CD4-positive, CD25-positive, alpha-beta regulatory T cell (primary cell): ENCODE measurements at regions not wholly inside any gene's neighbourhood (a gene's known extent, or its start where the extent isn't known, plus 50 kb on each side); places are given as distances from the start of the nearest gene placed in this dataset.

ENCODE experiments used
- ATAC-seq, 2 donors: fragments of 150-1000 bp; cut with Tn5 transposase; one replicate each; pipeline ENCODE4 v1.10.0; 2021; ENCODE audit warnings: low read depth in 2 of 2, moderate number of reproducible peaks in 2 of 2, moderate library complexity in 1 of 2
- DNase-seq, 3 donors: peaks; one replicate each; pipeline versions ENCODE4 v3.0.0 to v3.0.0-alpha.2; 2012 to 2022; ENCODE audit warnings: mixed read lengths in 1 of 3
- H3K27ac ChIP-seq: one replicate; pipeline ENCODE4 v1.7.0; 2013; ENCODE audit warnings: mild to moderate bottlenecking, low read length; ENCODE audit not compliant: insufficient read depth, poor library complexity, severe bottlenecking
- H3K27me3 ChIP-seq: one replicate; pipeline ENCODE4 v1.7.0; 2013; ENCODE audit warnings: low read length; ENCODE audit not compliant: control insufficient read depth, insufficient read depth
- H3K36me3 ChIP-seq: one replicate; pipeline ENCODE4 v1.7.0; 2013; ENCODE audit warnings: mild to moderate bottlenecking, low read length, moderate library complexity; ENCODE audit not compliant: control insufficient read depth, insufficient read depth
- H3K4me1 ChIP-seq: 2 replicates; pipeline ENCODE4 v1.7.0; 2013; ENCODE audit warnings: mild to moderate bottlenecking, low read length; ENCODE audit not compliant: insufficient read depth, control insufficient read depth, poor library complexity, severe bottlenecking
- H3K4me3 ChIP-seq: one replicate; pipeline ENCODE4 v1.7.0; 2013; ENCODE audit warnings: low read depth, mild to moderate bottlenecking, low read length, moderate library complexity
- H3K9me3 ChIP-seq, 2 experiments: 1 replicate in 1 of 2; 2 replicates in 1 of 2; pipeline ENCODE4 v1.7.0; 2013; ENCODE audit warnings: low read length in 2 of 2, mild to moderate bottlenecking in 1 of 2, moderate library complexity in 1 of 2; ENCODE audit not compliant: control insufficient read depth in 2 of 2
- H3K27ac Mint-ChIP-seq, 3 donors: one replicate each; pipeline ENCODE4 v1.8.0; 2020 to 2022; ENCODE audit warnings: mild to moderate bottlenecking in 3 of 3, mixed read lengths in 3 of 3, moderate library complexity in 2 of 3
- H3K27me3 Mint-ChIP-seq: one replicate; pipeline ENCODE4 v1.8.0; 2022; ENCODE audit warnings: mild to moderate bottlenecking, mixed read lengths
- H3K36me3 Mint-ChIP-seq: one replicate; pipeline ENCODE4 v1.8.0; 2020; ENCODE audit warnings: mixed read lengths
- H3K4me1 Mint-ChIP-seq, 4 donors: one replicate each; pipeline ENCODE4 v1.8.0; 2020 to 2022; ENCODE audit warnings: mixed read lengths in 4 of 4, mild to moderate bottlenecking in 1 of 4
- H3K4me3 Mint-ChIP-seq, 4 donors: one replicate each; pipeline ENCODE4 v1.8.0; 2020 to 2022; ENCODE audit warnings: mild to moderate bottlenecking in 4 of 4, mixed read lengths in 4 of 4, moderate library complexity in 3 of 4
- H3K9me3 Mint-ChIP-seq, 7 donors: one replicate each; pipeline ENCODE4 v1.8.0; 2020 to 2022; ENCODE audit warnings: mixed read lengths in 7 of 7, mild to moderate bottlenecking in 3 of 7, moderate library complexity in 2 of 7

DNA sequence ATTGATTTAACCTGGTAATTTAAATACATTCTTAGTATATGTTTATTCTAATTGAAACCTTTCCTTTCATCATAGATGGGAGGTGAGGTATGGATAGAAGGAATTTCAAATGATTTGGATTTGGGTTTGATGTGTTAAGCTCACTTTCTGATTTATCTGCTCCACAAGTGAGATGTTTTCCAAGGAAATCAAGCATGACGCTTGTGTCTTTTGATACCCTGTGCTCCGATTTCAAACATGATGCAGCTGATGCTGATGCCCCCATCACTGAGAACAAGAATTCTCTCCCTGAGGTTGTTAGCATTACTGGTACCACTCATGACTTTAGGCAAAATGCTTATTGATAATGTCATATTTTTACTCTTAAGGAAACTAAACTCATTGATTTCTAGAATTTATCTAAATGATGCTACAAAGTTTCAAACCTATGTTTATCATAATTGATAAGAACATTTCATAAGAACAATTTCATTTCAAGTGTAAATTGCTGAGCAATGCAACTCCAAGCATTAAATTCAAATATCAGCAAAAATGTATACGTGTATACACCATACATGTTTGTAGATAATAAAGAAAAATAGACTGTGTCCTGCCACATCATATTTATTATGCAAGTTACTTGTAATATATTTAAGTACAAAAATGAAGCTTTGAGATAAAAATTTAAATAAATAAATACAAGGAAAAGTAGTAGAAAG is 75.5 kb upstream of the LRIG3 start:
- Histone ChIP-seq H3K9me3 (no peaks in the 10 kb centered on the region), H3K27me3 (no peaks in the 10 kb centered on the region), H3K27ac (no peak overlapping the region), H3K36me3 (no peaks in the 10 kb centered on the region), H3K4me1 (no peaks in the 10 kb centered on the region), H3K4me3 (no peak overlapping the region)
- H3K36me3 Mint-ChIP-seq = no peaks in the 10 kb centered on the region
- H3K27ac Mint-ChIP-seq = no peak overlapping the region
- DNase-seq (no peak), ATAC-seq (no peak)
- H3K4me3 Mint-ChIP-seq = no peak overlapping the region
- peaks cover 0 to 7% (median 2%) of the 10 kb centered on the region in 7 donors for H3K9me3 Mint-ChIP-seq
- no peaks in the 10 kb centered on the region for H3K27me3 Mint-ChIP-seq
- no peaks in the 10 kb centered on the region for H3K4me1 Mint-ChIP-seq

DNA sequence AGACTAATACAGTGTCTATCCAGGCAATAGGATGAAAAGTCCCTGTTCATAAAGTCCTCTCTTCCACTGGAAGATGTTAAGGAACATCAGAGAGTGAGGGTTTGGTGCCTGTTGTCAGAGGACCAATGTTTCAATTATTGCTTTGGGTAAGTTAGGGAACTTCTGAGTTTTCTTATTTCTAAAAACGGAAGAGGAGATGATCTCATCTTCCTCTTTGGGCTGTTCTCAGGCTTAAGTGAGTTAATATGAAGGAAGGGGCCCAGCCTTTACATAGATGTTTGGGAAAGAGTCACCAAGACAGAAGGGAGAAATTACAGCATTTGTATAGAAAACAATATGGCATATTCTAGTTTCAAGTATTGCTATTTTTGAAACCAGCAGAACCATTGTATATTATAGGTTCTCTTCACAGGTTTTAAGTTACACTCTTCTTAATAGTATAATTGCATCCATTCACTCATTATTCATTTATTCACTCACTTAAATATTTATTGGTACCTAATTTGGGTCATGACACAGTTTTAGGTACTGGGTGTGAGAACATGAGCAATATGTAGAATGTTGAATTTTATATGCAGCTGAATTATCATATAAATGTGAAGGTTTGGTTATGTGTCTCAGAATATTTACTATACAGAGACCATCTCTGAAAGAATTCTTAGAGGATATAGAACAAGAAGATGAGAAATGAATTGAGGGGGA is 68.5 kb upstream of the LRIG3 start:
- H3K4me1 ChIP-seq = no peaks in the 10 kb centered on the region
- no peaks in the 10 kb centered on the region for H3K27me3 ChIP-seq
- Mint-ChIP-seq H3K4me3 (no peak overlapping the region), H3K4me1 (no peaks in the 10 kb centered on the region), H3K9me3 (peaks cover 0 to 13% (median 5%) of the 10 kb centered on the region in 7 donors), H3K36me3 (no peaks in the 10 kb centered on the region), H3K27me3 (no peaks in the 10 kb centered on the region), H3K27ac (no peak overlapping the region)
- no peak for DNase-seq
- no peak for ATAC-seq
- no peak overlapping the region for H3K4me3 ChIP-seq
- no peak overlapping the region for H3K27ac ChIP-seq
- H3K36me3 ChIP-seq = no peaks in the 10 kb centered on the region
- no peaks in the 10 kb centered on the region for H3K9me3 ChIP-seq

DNA sequence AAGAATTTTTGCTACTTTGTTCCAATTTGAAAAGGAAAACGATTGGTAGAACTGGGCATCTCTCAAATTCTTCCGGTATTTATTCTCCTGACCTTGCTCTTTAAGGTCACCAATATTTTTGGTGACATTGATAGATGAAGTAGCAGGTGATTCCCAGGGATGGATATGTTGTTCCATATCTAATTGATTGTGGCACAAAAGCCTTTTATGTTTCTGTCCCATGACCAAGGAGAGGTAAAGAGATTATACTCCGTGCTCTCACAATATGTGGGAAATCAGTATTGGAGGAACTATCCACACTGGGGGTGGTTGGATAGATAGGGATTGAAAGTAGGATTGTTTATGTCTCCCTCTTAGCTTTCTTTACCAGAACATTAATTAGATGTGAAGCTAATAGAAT is 61.7 kb upstream of the LRIG3 start:
- DNase-seq = no peak
- no peaks in the 10 kb centered on the region for H3K27me3 Mint-ChIP-seq
- Histone ChIP-seq H3K4me3 (no peak overlapping the region), H3K27me3 (no peaks in the 10 kb centered on the region), H3K27ac (no peak overlapping the region), H3K9me3 (no peaks in the 10 kb centered on the region), H3K4me1 (no peaks in the 10 kb centered on the region), H3K36me3 (no peaks in the 10 kb centered on the region)
- H3K36me3 Mint-ChIP-seq = no peaks in the 10 kb centered on the region
- H3K9me3 Mint-ChIP-seq = peaks cover 0 to 3% (median 0%) of the 10 kb centered on the region in 7 donors
- ATAC-seq = no peak
- H3K4me1 Mint-ChIP-seq = no peaks in the 10 kb centered on the region
- H3K4me3 Mint-ChIP-seq = no peak overlapping the region
- no peak overlapping the region for H3K27ac Mint-ChIP-seq

DNA sequence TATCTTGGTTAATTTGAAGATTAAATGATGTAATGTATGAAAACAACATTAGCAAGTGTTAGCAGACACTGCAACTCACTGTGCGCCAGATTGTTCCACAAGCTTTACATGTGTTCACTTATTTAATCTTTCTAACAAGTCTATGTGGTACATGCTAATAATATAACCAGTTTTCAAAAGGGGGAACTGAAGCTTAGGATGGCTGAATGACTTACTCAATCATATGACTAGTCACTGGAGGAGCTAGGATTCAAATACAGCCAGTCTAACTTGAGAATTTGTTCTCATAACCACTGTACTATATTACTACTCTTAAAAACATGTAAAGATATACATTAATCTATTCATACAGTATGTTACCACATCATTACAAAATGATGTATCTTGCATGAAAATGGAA is 60.5 kb upstream of the LRIG3 start:
- no peaks in the 10 kb centered on the region for H3K4me1 Mint-ChIP-seq
- no peaks in the 10 kb centered on the region for H3K36me3 ChIP-seq
- no peak for DNase-seq
- H3K27me3 Mint-ChIP-seq = no peaks in the 10 kb centered on the region
- H3K27me3 ChIP-seq = no peaks in the 10 kb centered on the region
- no peak overlapping the region for H3K4me3 ChIP-seq
- no peak overlapping the region for H3K4me3 Mint-ChIP-seq
- H3K4me1 ChIP-seq = no peaks in the 10 kb centered on the region
- H3K27ac ChIP-seq = no peak overlapping the region
- no peak overlapping the region for H3K27ac Mint-ChIP-seq
- peaks cover 0 to 3% (median 0%) of the 10 kb centered on the region in 7 donors for H3K9me3 Mint-ChIP-seq
- no peak for ATAC-seq
- H3K9me3 ChIP-seq = no peaks in the 10 kb centered on the region
- no peaks in the 10 kb centered on the region for H3K36me3 Mint-ChIP-seq

DNA sequence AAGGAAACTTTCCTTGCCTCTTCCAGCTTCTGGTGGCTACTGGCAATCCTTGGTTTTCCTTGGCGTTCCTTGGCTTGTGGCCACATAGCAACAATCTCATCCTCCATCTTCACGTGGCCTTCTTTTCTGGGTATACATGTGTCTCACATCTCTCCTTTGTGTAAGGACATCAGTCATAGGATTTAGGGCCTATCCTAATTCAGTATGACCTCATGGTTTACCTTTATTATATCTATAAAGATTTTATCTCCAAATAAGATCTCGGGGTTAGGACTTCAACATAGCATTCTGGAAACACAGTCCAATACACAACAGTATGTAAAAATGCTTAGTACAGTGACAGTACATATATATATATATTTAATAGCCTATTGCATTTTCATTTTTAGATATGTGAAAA is 58.4 kb upstream of the LRIG3 start:
- Histone ChIP-seq H3K9me3 (no peaks in the 10 kb centered on the region), H3K27me3 (no peaks in the 10 kb centered on the region), H3K4me3 (no peak overlapping the region), H3K36me3 (no peaks in the 10 kb centered on the region), H3K4me1 (no peaks in the 10 kb centered on the region), H3K27ac (no peak overlapping the region)
- Mint-ChIP-seq H3K4me3 (no peak overlapping the region), H3K36me3 (no peaks in the 10 kb centered on the region), H3K27ac (no peak overlapping the region), H3K27me3 (no peaks in the 10 kb centered on the region), H3K9me3 (peaks cover 0 to 2% (median 0%) of the 10 kb centered on the region in 7 donors), H3K4me1 (no peaks in the 10 kb centered on the region)
- no peak for ATAC-seq
- DNase-seq = no peak

DNA sequence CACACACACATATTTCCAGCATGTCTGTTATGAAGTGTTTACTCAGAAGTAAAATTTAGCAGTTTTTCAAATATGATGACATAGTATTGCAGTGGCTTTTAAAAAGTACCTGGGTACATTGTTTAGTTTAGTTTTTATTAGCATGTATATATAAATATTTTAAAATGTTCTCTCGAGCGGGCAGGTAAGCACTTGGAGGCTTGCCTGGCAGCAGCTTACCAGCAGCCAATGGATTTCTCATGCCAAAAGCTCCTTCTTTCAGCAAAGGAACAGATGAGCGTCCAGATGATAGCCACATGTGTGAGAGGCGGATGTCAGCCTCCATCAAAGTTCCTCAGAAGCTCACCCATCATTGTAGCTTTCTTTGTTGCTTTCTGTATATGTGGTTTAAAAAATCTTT is 57.2 kb upstream of the LRIG3 start:
- ATAC-seq (no peak), DNase-seq (no peak)
- H3K4me3 ChIP-seq = no peak overlapping the region
- no peaks in the 10 kb centered on the region for H3K4me1 ChIP-seq
- no peak overlapping the region for H3K27ac ChIP-seq
- no peaks in the 10 kb centered on the region for H3K27me3 Mint-ChIP-seq
- H3K36me3 Mint-ChIP-seq = no peaks in the 10 kb centered on the region
- H3K9me3 Mint-ChIP-seq = peaks cover 0 to 1% (median 0%) of the 10 kb centered on the region in 7 donors
- no peaks in the 10 kb centered on the region for H3K27me3 ChIP-seq
- no peak overlapping the region for H3K27ac Mint-ChIP-seq
- no peaks in the 10 kb centered on the region for H3K9me3 ChIP-seq
- H3K36me3 ChIP-seq = no peaks in the 10 kb centered on the region
- H3K4me1 Mint-ChIP-seq = no peaks in the 10 kb centered on the region
- no peak overlapping the region for H3K4me3 Mint-ChIP-seq

DNA sequence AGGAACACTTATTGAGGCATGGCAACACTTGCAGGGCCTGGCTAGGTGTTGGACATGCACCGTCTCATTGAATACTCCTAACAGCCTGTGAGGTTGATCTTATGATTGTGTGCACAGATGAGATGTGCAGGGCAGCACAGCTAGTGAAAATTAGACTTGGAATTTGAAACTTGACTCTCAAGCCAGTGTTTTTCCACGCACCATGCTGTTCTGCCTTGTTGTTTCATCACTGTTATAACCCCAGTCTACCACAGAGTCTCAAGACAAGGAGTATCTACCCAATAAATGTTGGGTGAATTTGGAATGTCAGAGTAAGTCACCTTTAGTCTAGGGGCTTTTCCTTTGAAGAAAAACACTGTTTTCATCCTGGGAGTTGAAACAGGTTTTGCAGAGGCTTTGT is 55.8 kb upstream of the LRIG3 start:
- ATAC-seq = no peak

More for the DNA sequence above, 55.8 kb upstream of the LRIG3 start:
- no peak overlapping the region for H3K27ac ChIP-seq
- Mint-ChIP-seq H3K27me3 (no peaks in the 10 kb centered on the region), H3K4me3 (no peak overlapping the region), H3K27ac (no peak overlapping the region), H3K4me1 (no peaks in the 10 kb centered on the region), H3K36me3 (no peaks in the 10 kb centered on the region), H3K9me3 (peaks cover 0 to 1% (median 0%) of the 10 kb centered on the region in 7 donors)
- no peaks in the 10 kb centered on the region for H3K9me3 ChIP-seq
- no peak for DNase-seq
- H3K27me3 ChIP-seq = no peaks in the 10 kb centered on the region
- H3K36me3 ChIP-seq = no peaks in the 10 kb centered on the region
- H3K4me3 ChIP-seq = no peak overlapping the region
- H3K4me1 ChIP-seq = no peaks in the 10 kb centered on the region
